GM18909 (cell line): ENCODE measurements at regions not wholly inside any gene's neighbourhood (a gene's known extent, or its start where the extent isn't known, plus 50 kb on each side); places are given as distances from the start of the nearest gene placed in this dataset.
A peak's percentile ranks its signal among the peaks of the same experiment; 100 is the strongest.
"Not testable (repeated sequence)": the region's sequence is repeated elsewhere in the genome, so short reads cannot be mapped to it uniquely, and the experiment has no call there.

Source experiments
- ATAC-seq: cut with Tn5 transposase; IDR thresholded peaks from one replicate; pipeline ENCODE4 v1.9.1; 2021; ENCODE audit warnings: mild to moderate bottlenecking; ENCODE audit not compliant: unreplicated experiment, poor library complexity

GRCh38 chr10:94217411-94217810 is 145.3 kb downstream of the NOC3L start:
- no peak for ATAC-seq

GRCh38 chr10:94218493-94219183 is 144.1 kb downstream of the NOC3L start:
- no peak for ATAC-seq

- ATAC-seq = no peak
These were observed 142.9 kb downstream of the NOC3L start for GRCh38 chr10:94219829-94220228.

- ATAC-seq = no peak
These were observed 142.0 kb downstream of the NOC3L start for GRCh38 chr10:94220717-94221116.

GRCh38 chr10:94223702-94224370 is 138.9 kb downstream of the NOC3L start:
- ATAC-seq = no peak

GRCh38 chr10:94224656-94225055 is 138.1 kb downstream of the NOC3L start:
- ATAC-seq = no peak

GRCh38 chr10:94225589-94225988 is 137.2 kb downstream of the NOC3L start:
- no peak for ATAC-seq

- ATAC-seq = no peak
These were observed 132.5 kb downstream of the NOC3L start for GRCh38 chr10:94230134-94230785.

GRCh38 chr10:94232711-94233383 is 129.9 kb downstream of the NOC3L start:
- ATAC-seq = peak; percentile 52

GRCh38 chr10:94235461-94235860 is 127.3 kb downstream of the NOC3L start:
- ATAC-seq = no peak

GRCh38 chr10:94238006-94238617 is 124.6 kb downstream of the NOC3L start:
- no peak for ATAC-seq

- no peak for ATAC-seq
These were observed 123.0 kb downstream of the NOC3L start for GRCh38 chr10:94239696-94240095.

- no peak for ATAC-seq
These were observed 122.2 kb downstream of the NOC3L start for GRCh38 chr10:94240491-94240890.

- ATAC-seq = no peak
These were observed 121.8 kb downstream of the NOC3L start for GRCh38 chr10:94240901-94241300.

- ATAC-seq = no peak
These were observed 111.6 kb downstream of the NOC3L start for GRCh38 chr10:94251098-94251497.

GRCh38 chr10:94251568-94251967 is 111.2 kb downstream of the NOC3L start:
- ATAC-seq = no peak

GRCh38 chr10:94257407-94257806 is 105.3 kb downstream of the NOC3L start:
- ATAC-seq = not testable (repeated sequence)

GRCh38 chr10:94260455-94260854 is 102.3 kb downstream of the NOC3L start:
- no peak for ATAC-seq

GRCh38 chr10:94264085-94264484 is 98.7 kb downstream of the NOC3L start:
- ATAC-seq = no peak

- ATAC-seq = no peak
These were observed 96.6 kb downstream of the NOC3L start for GRCh38 chr10:94266091-94266490.

- ATAC-seq = no peak
These were observed 94.1 kb downstream of the NOC3L start for GRCh38 chr10:94268652-94269051.
